K562 (cell line): ENCODE measurements at regions not wholly inside any gene's neighbourhood (a gene's known extent, or its start where the extent isn't known, plus 50 kb on each side); places are given as distances from the start of the nearest gene placed in this dataset.

Experiments
- ATAC-seq: fragments of 200-7000 bp; cut with Tn5 transposase; 3 replicates; pipeline ENCODE4 v1.9.1; 2020; ENCODE audit warnings: moderate library complexity
- BruUV-seq: library from RNA; stranded (reverse); fragments of 400-500 nt; replicated peaks from 2 replicates; lab custom pipeline; 2021; lab: Mats Ljungman, UMichigan
- CTCF ChIA-PET: fragments of 300-600 bp; formaldehyde crosslinking; extraction: SDS; loops from one replicate; lab custom pipeline; 2021; ENCODE audit warnings: low intra/inter-chr PET ratio; lab: Yijun Ruan, JAX
- POLR2A ChIA-PET: fragments of 300-600, 350-650 bp; sonication (Branson Sonifier 250); formaldehyde crosslinking; extraction: SDS; loops from one replicate; lab custom pipeline; 2021; ENCODE audit warnings: antibody characterized with exemption, inconsistent platforms; lab: Yijun Ruan, JAX
- DNase-seq, 4 experiments: peaks; one replicate each; pipeline versions ENCODE4 v3.0.0 to v3.0.0-alpha.2; 2011 to 2018; ENCODE audit warnings: low spot score in 3 of 4, mixed read lengths in 3 of 4; ENCODE audit errors: extremely low read depth in 1 of 4
- FAIRE-seq: peaks from 2 replicates; lab custom pipeline; 2011; peaks lifted over from hg19 to GRCh38; lab: Jason Lieb, UNC
- H2AFZ ChIP-seq: 2 replicates; pipeline ENCODE4 v1.6.0; 2011; ENCODE audit warnings: low read depth, low read length, control low read depth, inconsistent platforms
- H3K27ac ChIP-seq: fragments of 200-600 bp; 3 replicates; pipeline ENCODE4 v1.8.0; 2011; ENCODE audit warnings: low read depth, mild to moderate bottlenecking, control low read depth, inconsistent platforms, low read length, moderate library complexity, mixed read lengths; ENCODE audit errors: extremely low read depth
- H3K27me3 ChIP-seq, 2 experiments: fragments of 300-600 bp in 1 of 2; 2 replicates in 1 of 2; 3 replicates in 1 of 2; pipeline versions ENCODE4 v1.6.0 to v1.8.0; 2011; ENCODE audit warnings: inconsistent platforms in 2 of 2, low read length in 2 of 2, mild to moderate bottlenecking in 1 of 2, mixed read lengths in 1 of 2, moderate library complexity in 1 of 2; ENCODE audit not compliant: control insufficient read depth in 2 of 2, insufficient read depth in 2 of 2
- H3K36me3 ChIP-seq: fragments of 300-600 bp; 3 replicates; pipeline ENCODE4 v1.8.0; 2011; ENCODE audit warnings: mild to moderate bottlenecking, low read length, inconsistent platforms; ENCODE audit not compliant: control insufficient read depth, insufficient read depth
- H3K4me1 ChIP-seq, 2 experiments: fragments of 200-600 bp in 1 of 2; replicated peaks in 1 of 2; 2 replicates in 1 of 2; 3 replicates in 1 of 2; pipeline versions ENCODE4 v1.5.1 to v1.8.0; 2011; ENCODE audit warnings: inconsistent platforms in 2 of 2, low read length in 2 of 2, mild to moderate bottlenecking in 1 of 2, mixed read lengths in 1 of 2, moderate library complexity in 1 of 2; ENCODE audit not compliant: control insufficient read depth in 2 of 2, insufficient read depth in 2 of 2
- H3K4me2 ChIP-seq: 2 replicates; pipeline ENCODE4 v1.6.1; 2011; ENCODE audit warnings: low read length, control low read depth, inconsistent platforms, mixed read lengths; ENCODE audit not compliant: insufficient read depth
- H3K4me3 ChIP-seq: fragments of 200-600 bp; sonication (generic), shearing (Covaris generic); 2 replicates; pipeline ENCODE4 v1.5.1; 2016; ENCODE audit warnings: control low read depth, inconsistent platforms
- H3K79me2 ChIP-seq: fragments of 200-600 bp; 3 replicates; pipeline ENCODE4 v1.8.0; 2011; ENCODE audit warnings: low read length, inconsistent platforms; ENCODE audit not compliant: control insufficient read depth, insufficient read depth
- H3K9ac ChIP-seq, 2 experiments: 2 replicates each; pipeline versions ENCODE4 v1.6.0 to v1.6.1; 2011; ENCODE audit warnings: low read depth in 2 of 2, low read length in 2 of 2, control low read depth in 1 of 2, inconsistent platforms in 1 of 2, mild to moderate bottlenecking in 1 of 2, mixed read lengths in 1 of 2; ENCODE audit not compliant: insufficient read depth in 1 of 2
- H3K9me1 ChIP-seq: one replicate; pipeline ENCODE4 v1.6.0; 2011; ENCODE audit warnings: inconsistent platforms, mild to moderate bottlenecking, low read length, moderate library complexity; ENCODE audit not compliant: control insufficient read depth, insufficient read depth
- H3K9me3 ChIP-seq: replicated peaks from 2 replicates; pipeline ENCODE4 v1.5.1; 2011; ENCODE audit warnings: low read depth, low read length, inconsistent platforms; ENCODE audit not compliant: control insufficient read depth, insufficient read depth
- H4K20me1 ChIP-seq: replicated peaks from 2 replicates; pipeline ENCODE4 v1.6.1; 2011; ENCODE audit warnings: low read length, inconsistent platforms, mixed read lengths; ENCODE audit not compliant: control insufficient read depth, insufficient read depth
- CHCHD3 ChIP-seq: fragments of 250-450 bp; sonication (Bioruptor Pico); IDR thresholded peaks from 2 replicates; pipeline ENCODE4 v2.1.2; 2022; ENCODE audit warnings: mild to moderate bottlenecking
- HNRNPL ChIP-seq: fragments of 200-400 bp; formaldehyde crosslinking; IDR thresholded peaks from 2 replicates; pipeline ENCODE4 v1.6.1; 2017; ENCODE audit warnings: low read depth, mild to moderate bottlenecking, low read length
- KAT2B ChIP-seq: IDR thresholded peaks from one replicate; pipeline ENCODE4 v1.6.1; 2012; ENCODE audit warnings: low read depth, mild to moderate bottlenecking, control low read depth, inconsistent platforms, low read length, moderate library complexity
- KDM5B ChIP-seq: fragments of 200-600 bp; sonication (generic); IDR thresholded peaks from 2 replicates; pipeline ENCODE4 v1.6.1; 2012; ENCODE audit warnings: low read depth, mild to moderate bottlenecking, moderate library complexity, low read length, control low read depth, inconsistent platforms; ENCODE audit not compliant: insufficient replicate concordance
- NCOR1 ChIP-seq: fragments of 450-650 bp; IDR thresholded peaks from 2 replicates; pipeline ENCODE4 v1.6.1; 2016; ENCODE audit warnings: mild to moderate bottlenecking, moderate library complexity
- NFE2L1 ChIP-seq: fragments of 450-650 bp; IDR thresholded peaks from 2 replicates; pipeline ENCODE4 v1.6.1; 2016; ENCODE audit warnings: missing genetic modification characterization, low read depth, mild to moderate bottlenecking, missing compliant biosample characterization, moderate library complexity, borderline replicate concordance
- POLR2B ChIP-seq: fragments of 450-650 bp; IDR thresholded peaks from 2 replicates; pipeline ENCODE4 v1.6.1; 2018; ENCODE audit warnings: low read depth; ENCODE audit not compliant: partially characterized antibody
- RFX5 ChIP-seq: IDR thresholded peaks from 2 replicates; pipeline ENCODE4 v1.6.1; 2011; ENCODE audit warnings: low read depth, mild to moderate bottlenecking, improper control_type of control experiment, low read length
- SIRT6 ChIP-seq: IDR thresholded peaks from one replicate; pipeline ENCODE4 v1.6.1; 2012; ENCODE audit warnings: low read depth, mild to moderate bottlenecking, control low read depth, inconsistent platforms, low read length, moderate library complexity
- SMAD3 ChIP-seq: fragments of 450-650 bp; formaldehyde crosslinking; conservative IDR thresholded peaks from 2 replicates; pipeline ENCODE4 v1.4.0; 2020; ENCODE audit warnings: mild to moderate bottlenecking
- TAF15 ChIP-seq: fragments of 200-400 bp; formaldehyde crosslinking; IDR thresholded peaks from 2 replicates; pipeline ENCODE4 v1.6.1; 2017; ENCODE audit warnings: mild to moderate bottlenecking, low read depth, low read length, moderate library complexity
- TCF3 ChIP-seq: sonication (generic); formaldehyde crosslinking; IDR thresholded peaks from 2 replicates; pipeline ENCODE4 v1.4.0; 2020; ENCODE audit warnings: mild to moderate bottlenecking, missing genetic modification reagents
- XRCC5 ChIP-seq: fragments of 200-400 bp; formaldehyde crosslinking; IDR thresholded peaks from 2 replicates; pipeline ENCODE4 v1.6.1; 2017; ENCODE audit warnings: low read depth, mild to moderate bottlenecking, low read length
- ZNF583 ChIP-seq: fragments of 250-450 bp; sonication (Bioruptor Pico); IDR thresholded peaks from 2 replicates; pipeline ENCODE4 v1.4.0; 2020
- in situ Hi-C: fragments of 300-500 bp; cut with MboI; formaldehyde crosslinking; loops from 4 replicates; pipeline ENCODE4 v1.15.0; 2018; ENCODE audit warnings: inconsistent platforms, mixed read lengths
- intact Hi-C: fragments of 100-400 bp; cut with micrococcal nuclease; formaldehyde crosslinking; loops from 2 replicates; pipeline ENCODE4 v1.14.2; 2022
- TF ChIP-seq, protein P1 (sequence below): sonication (generic); formaldehyde crosslinking; IDR thresholded peaks from 2 replicates; pipeline ENCODE4 v1.8.0; 2023; ENCODE audit warnings: missing genetic modification reagents, mild to moderate bottlenecking, borderline replicate concordance
- TF ChIP-seq, protein P2 (sequence below): fragments of 250-450 bp; sonication (Bioruptor Pico); IDR thresholded peaks from 2 replicates; pipeline ENCODE4 v1.5.1; 2021; ENCODE audit warnings: mild to moderate bottlenecking
- TF ChIP-seq, protein P3 (sequence below): fragments of 450-650 bp; conservative IDR thresholded peaks from 2 replicates; pipeline ENCODE4 v1.6.1; 2016; ENCODE audit warnings: missing genetic modification characterization, low read depth, mild to moderate bottlenecking, control low read depth, missing compliant biosample characterization

DNA sequence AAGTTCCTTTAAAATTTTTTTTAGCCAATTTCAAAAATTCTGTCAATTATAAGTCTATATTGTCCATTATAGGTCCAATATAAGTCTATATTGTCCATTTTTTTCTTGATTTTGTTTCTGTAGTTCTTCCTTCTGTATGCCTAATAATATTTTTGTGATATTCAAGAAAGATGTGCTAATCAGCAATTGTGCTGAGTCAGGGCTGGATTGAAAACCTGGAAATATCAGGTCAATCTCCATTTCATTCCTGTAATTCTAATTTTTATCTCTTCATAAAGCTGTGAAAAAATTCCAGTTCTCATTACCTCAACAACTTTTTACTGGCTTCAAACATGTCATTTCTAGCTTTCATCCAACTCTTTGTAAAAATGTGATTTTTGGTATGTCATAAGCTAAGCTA is 353.7 kb downstream of the SLITRK6 start:
- ATAC-seq (no peak), DNase-seq (no peak), FAIRE-seq (no peak)
- Histone ChIP-seq H3K36me3 (no peaks in the 10 kb centered on the region), H3K9me3 (no peaks in the 10 kb centered on the region), H2AFZ (no peak overlapping the region), H3K9ac (no peak overlapping the region), H3K79me2 (no peaks in the 10 kb centered on the region), H3K4me1 (no peaks in the 10 kb centered on the region), H4K20me1 (no peaks in the 10 kb centered on the region), H3K27me3 (no peaks in the 10 kb centered on the region), H3K27ac (no peak overlapping the region), H3K9me1 (no peaks in the 10 kb centered on the region), H3K4me2 (no peak overlapping the region), H3K4me3 (no peak overlapping the region)
- no TSS peak for BruUV-seq
- POLR2A ChIA-PET = no interaction called here
- intact Hi-C loops (no loop called here), in situ Hi-C loops (no loop called here)
- CTCF ChIA-PET = no interaction called here
- no peak for TF ChIP-seq NFE2L1
- TF ChIP-seq, protein P1, sequence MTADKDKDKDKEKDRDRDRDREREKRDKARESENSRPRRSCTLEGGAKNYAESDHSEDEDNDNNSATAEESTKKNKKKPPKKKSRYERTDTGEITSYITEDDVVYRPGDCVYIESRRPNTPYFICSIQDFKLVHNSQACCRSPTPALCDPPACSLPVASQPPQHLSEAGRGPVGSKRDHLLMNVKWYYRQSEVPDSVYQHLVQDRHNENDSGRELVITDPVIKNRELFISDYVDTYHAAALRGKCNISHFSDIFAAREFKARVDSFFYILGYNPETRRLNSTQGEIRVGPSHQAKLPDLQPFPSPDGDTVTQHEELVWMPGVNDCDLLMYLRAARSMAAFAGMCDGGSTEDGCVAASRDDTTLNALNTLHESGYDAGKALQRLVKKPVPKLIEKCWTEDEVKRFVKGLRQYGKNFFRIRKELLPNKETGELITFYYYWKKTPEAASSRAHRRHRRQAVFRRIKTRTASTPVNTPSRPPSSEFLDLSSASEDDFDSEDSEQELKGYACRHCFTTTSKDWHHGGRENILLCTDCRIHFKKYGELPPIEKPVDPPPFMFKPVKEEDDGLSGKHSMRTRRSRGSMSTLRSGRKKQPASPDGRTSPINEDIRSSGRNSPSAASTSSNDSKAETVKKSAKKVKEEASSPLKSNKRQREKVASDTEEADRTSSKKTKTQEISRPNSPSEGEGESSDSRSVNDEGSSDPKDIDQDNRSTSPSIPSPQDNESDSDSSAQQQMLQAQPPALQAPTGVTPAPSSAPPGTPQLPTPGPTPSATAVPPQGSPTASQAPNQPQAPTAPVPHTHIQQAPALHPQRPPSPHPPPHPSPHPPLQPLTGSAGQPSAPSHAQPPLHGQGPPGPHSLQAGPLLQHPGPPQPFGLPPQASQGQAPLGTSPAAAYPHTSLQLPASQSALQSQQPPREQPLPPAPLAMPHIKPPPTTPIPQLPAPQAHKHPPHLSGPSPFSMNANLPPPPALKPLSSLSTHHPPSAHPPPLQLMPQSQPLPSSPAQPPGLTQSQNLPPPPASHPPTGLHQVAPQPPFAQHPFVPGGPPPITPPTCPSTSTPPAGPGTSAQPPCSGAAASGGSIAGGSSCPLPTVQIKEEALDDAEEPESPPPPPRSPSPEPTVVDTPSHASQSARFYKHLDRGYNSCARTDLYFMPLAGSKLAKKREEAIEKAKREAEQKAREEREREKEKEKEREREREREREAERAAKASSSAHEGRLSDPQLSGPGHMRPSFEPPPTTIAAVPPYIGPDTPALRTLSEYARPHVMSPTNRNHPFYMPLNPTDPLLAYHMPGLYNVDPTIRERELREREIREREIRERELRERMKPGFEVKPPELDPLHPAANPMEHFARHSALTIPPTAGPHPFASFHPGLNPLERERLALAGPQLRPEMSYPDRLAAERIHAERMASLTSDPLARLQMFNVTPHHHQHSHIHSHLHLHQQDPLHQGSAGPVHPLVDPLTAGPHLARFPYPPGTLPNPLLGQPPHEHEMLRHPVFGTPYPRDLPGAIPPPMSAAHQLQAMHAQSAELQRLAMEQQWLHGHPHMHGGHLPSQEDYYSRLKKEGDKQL (CRISPR knock-in tag) = no peak
- no peak for TF ChIP-seq KDM5B
- TF ChIP-seq, protein P2, sequence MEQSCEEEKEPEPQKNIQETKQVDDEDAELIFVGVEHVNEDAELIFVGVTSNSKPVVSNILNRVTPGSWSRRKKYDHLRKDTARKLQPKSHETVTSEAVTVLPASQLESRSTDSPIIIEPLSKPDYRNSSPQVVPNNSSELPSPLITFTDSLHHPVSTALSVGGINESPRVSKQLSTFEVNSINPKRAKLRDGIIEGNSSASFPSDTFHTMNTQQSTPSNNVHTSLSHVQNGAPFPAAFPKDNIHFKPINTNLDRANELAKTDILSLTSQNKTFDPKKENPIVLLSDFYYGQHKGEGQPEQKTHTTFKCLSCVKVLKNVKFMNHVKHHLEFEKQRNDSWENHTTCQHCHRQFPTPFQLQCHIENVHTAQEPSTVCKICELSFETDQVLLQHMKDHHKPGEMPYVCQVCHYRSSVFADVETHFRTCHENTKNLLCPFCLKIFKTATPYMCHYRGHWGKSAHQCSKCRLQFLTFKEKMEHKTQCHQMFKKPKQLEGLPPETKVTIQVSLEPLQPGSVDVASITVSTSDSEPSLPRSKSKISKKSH (CRISPR knock-in tag) = no peak
- TF ChIP-seq TCF3 = no peak
- TF ChIP-seq, protein P3, sequence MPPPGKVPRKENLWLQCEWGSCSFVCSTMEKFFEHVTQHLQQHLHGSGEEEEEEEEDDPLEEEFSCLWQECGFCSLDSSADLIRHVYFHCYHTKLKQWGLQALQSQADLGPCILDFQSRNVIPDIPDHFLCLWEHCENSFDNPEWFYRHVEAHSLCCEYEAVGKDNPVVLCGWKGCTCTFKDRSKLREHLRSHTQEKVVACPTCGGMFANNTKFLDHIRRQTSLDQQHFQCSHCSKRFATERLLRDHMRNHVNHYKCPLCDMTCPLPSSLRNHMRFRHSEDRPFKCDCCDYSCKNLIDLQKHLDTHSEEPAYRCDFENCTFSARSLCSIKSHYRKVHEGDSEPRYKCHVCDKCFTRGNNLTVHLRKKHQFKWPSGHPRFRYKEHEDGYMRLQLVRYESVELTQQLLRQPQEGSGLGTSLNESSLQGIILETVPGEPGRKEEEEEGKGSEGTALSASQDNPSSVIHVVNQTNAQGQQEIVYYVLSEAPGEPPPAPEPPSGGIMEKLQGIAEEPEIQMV = no peak
- no peak for TF ChIP-seq TAF15
- no peak for TF ChIP-seq NCOR1
- no peak for TF ChIP-seq XRCC5
- TF ChIP-seq SMAD3 (CRISPR knock-in tag) = no peak
- no peak for TF ChIP-seq RFX5
- no peak for TF ChIP-seq POLR2B
- no peak for TF ChIP-seq SIRT6
- TF ChIP-seq CHCHD3 (CRISPR knock-in tag) = no peak
- no peak for TF ChIP-seq HNRNPL
- no peak for TF ChIP-seq ZNF583 (CRISPR knock-in tag)
- TF ChIP-seq KAT2B = no peak
